GDM1 (cell line): ENCODE measurements at regions not wholly inside any gene's neighbourhood (a gene's known extent, or its start where the extent isn't known, plus 50 kb on each side); places are given as distances from the start of the nearest gene placed in this dataset.

Experiments
- DNase-seq: peaks from one replicate; lab custom pipeline; 2025; lab: John Stamatoyannopoulos, UW

GRCh38 chr11:104655066-104655465 is 243.2 kb downstream of the CASP12 start:
- DNase-seq = no peak

- no peak for DNase-seq
These were observed 244.0 kb downstream of the CASP12 start for GRCh38 chr11:104654181-104654813.

- DNase-seq = no peak
These were observed 244.9 kb downstream of the CASP12 start for GRCh38 chr11:104653407-104653806.

GRCh38 chr11:104652996-104653395 is 245.3 kb downstream of the CASP12 start:
- DNase-seq = no peak

- DNase-seq = no peak
These were observed 248.0 kb downstream of the CASP12 start for GRCh38 chr11:104650234-104650633.

- no peak for DNase-seq
These were observed 249.3 kb downstream of the CASP12 start for GRCh38 chr11:104649002-104649401.

- DNase-seq = no peak
These were observed 252.7 kb downstream of the CASP12 start for GRCh38 chr11:104645261-104646222.

- no peak for DNase-seq
These were observed 260.5 kb downstream of the CASP12 start for GRCh38 chr11:104637662-104638170.

- no peak for DNase-seq
These were observed 265.0 kb downstream of the CASP12 start for GRCh38 chr11:104633226-104633625.

- no peak for DNase-seq
These were observed 267.9 kb downstream of the CASP12 start for GRCh38 chr11:104630352-104630751.

- no peak for DNase-seq
These were observed 273.0 kb downstream of the CASP12 start for GRCh38 chr11:104625246-104625645.

GRCh38 chr11:104624021-104624420 is 274.2 kb downstream of the CASP12 start:
- no peak for DNase-seq

GRCh38 chr11:104623518-104623917 is 274.7 kb downstream of the CASP12 start:
- DNase-seq = no peak

GRCh38 chr11:104620991-104621390 is 277.3 kb downstream of the CASP12 start:
- DNase-seq = no peak

GRCh38 chr11:104619751-104620150 is 278.5 kb downstream of the CASP12 start:
- DNase-seq = no peak

- DNase-seq = no peak
These were observed 279.3 kb downstream of the CASP12 start for GRCh38 chr11:104618954-104619353.

GRCh38 chr11:104614961-104615360 is 283.3 kb downstream of the CASP12 start:
- DNase-seq = no peak

GRCh38 chr11:104614117-104614680 is 284.1 kb downstream of the CASP12 start:
- no peak for DNase-seq

GRCh38 chr11:104610635-104611034 is 287.6 kb downstream of the CASP12 start:
- DNase-seq = no peak

- DNase-seq = no peak
These were observed 288.8 kb downstream of the CASP12 start for GRCh38 chr11:104609311-104610085.

- DNase-seq = no peak
These were observed 295.6 kb downstream of the CASP12 start for GRCh38 chr11:104602643-104603042.
